GM11168 (cell line): ENCODE measurements at regions not wholly inside any gene's neighbourhood (a gene's known extent, or its start where the extent isn't known, plus 50 kb on each side); places are given as distances from the start of the nearest gene placed in this dataset.
"Not testable (repeated sequence)": the region's sequence is repeated elsewhere in the genome, so short reads cannot be mapped to it uniquely, and the experiment has no call there.

ENCODE experiments used
- in situ Hi-C: fragments of 300-500 bp; cut with MboI; formaldehyde crosslinking; loops from one replicate; pipeline ENCODE4 v1.12.0; 2022; ENCODE audit warnings: low sequenced_read_pairs; ENCODE audit not compliant: unreplicated experiment

GRCh38 chr9:90192465-90192864, 450.2 kb downstream of the DIRAS2 start:
- in situ Hi-C loops = not testable (repeated sequence)

GRCh38 chr9:90198956-90199355, 443.7 kb downstream of the DIRAS2 start:
- in situ Hi-C loops = no loop called here

DNA sequence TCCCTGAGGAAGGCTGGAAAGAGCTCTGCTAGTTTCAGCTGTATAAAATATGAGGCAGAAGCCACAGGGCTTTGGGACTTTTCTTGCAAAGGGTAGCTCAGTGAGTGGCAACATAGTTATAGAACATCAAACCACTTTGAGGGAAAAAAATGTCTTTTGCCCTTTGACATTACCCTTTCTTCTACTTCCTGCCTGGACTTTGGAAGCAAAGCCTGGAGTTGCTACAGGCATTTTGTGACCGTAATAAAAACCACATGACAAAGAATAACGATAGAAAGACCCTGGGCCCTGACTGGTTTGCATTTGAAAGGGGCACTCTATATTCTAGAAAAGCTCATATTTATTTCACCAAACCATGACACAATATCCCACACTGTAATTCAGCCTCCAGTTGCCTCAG, 440.9 kb downstream of the DIRAS2 start:
- in situ Hi-C loops = no loop called here

- in situ Hi-C loops = no loop called here
These were observed 438.3 kb downstream of the DIRAS2 start for GRCh38 chr9:90204128-90204831.

DNA sequence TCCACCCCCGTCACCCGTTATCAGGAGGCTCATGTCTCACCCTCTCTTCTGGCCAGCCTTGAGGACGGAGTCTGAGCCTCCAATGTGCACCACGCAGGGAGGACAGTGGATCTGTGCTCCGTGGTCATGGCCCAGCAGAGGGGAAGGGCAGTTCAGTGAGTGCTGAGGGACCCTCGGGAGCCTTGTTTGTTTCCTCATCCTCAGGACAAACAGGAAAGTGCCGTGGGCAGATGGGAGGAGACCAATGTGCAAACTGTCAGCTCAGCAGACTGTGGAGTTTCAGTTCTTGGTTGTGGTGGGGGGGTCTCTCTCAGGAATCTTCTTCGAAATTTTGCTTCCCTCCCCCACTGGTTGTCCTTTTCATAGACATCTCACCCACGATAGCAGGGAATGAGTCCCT, 429.6 kb downstream of the DIRAS2 start:
- in situ Hi-C loops = loop anchor here (10.0 kb wide), 1 partner anchor 68 kb away; no protein-coding TSS in a partner anchor

DNA sequence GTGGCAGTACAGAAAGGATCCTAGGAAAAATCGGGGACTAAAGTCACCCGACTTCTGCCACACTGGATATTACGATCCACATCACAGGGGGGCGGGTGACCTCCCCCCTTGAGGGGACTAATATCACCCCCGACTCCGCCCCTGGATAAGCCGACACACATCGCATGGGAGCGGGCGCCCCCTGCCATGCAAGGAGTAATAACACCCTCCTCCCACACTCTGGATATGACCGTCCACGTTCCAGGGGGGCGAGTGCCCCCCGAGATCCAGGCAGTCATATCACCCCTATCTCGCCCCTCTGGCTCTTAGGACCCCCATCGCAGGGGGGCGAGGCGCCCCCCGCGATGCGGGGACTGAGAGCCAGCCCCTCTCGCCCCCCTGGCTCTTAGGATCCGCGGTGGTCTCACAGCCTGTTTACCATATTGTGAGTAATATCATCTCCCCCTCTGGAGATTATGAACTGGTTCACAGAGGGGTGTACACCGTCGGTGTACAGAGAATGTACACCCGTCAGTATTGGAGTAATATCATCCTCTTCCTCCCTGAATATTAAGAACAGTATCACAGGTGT, 423.0 kb downstream of the DIRAS2 start:
- in situ Hi-C loops = loop anchor here (5.0 to 10.0 kb wide), 2 partner anchors 75 to 543 kb away; no protein-coding TSS in a partner anchor

GRCh38 chr9:90221899-90222298, 420.7 kb downstream of the DIRAS2 start:
- in situ Hi-C loops = loop anchor here (5.0 kb wide), 1 partner anchor 540 kb away; no protein-coding TSS in a partner anchor

GRCh38 chr9:90226839-90227338, 415.7 kb downstream of the DIRAS2 start:
- in situ Hi-C loops = not testable (repeated sequence)

DNA sequence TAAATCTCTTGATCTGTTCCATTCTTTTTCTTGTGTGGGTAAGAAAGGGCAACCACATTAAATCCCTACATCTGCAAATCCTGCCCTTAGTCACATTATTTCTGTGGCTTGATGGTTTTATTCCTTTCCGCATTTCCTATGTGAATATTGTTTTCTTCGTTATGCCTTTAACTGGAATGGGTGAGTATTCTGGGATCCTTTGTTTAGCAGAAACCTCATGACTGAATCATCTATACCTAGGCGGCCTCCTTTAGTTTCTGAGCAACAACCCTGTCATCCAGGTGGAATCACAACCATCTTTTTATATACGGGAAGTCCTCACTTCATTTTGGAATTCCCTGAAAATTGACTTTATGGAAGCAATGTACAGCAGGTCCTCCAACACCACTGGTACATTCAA, 409.5 kb downstream of the DIRAS2 start:
- in situ Hi-C loops = loop anchor here (10.0 kb wide), 1 partner anchor 642 kb away; no protein-coding TSS in a partner anchor

GRCh38 chr9:90240541-90240940, 402.1 kb downstream of the DIRAS2 start:
- in situ Hi-C loops = no loop called here

- in situ Hi-C loops = no loop called here
These were observed 397.0 kb downstream of the DIRAS2 start for GRCh38 chr9:90245661-90246060.

GRCh38 chr9:90249094-90249493, 393.5 kb downstream of the DIRAS2 start:
- in situ Hi-C loops = no loop called here

GRCh38 chr9:90251316-90251715, 391.3 kb downstream of the DIRAS2 start:
- in situ Hi-C loops = no loop called here

DNA sequence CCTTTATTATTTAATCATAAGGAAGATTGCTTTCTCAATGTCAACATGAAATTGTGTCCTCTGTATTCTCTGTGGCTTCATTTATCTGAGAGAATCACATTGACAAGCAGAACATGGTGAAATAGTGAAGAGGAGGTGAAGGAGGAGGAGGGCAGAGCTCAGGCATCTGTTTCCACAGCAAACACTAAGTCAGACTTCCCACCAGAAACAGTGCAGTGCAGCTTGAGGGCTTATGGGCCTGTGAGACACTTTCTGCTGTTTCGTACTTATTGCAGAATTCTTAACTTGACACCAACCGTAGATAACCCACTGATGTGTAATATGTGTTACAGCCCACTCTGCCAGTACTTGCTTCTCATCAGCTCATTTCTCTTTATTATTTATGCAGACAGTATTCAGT, 386.3 kb downstream of the DIRAS2 start:
- in situ Hi-C loops = no loop called here

DNA sequence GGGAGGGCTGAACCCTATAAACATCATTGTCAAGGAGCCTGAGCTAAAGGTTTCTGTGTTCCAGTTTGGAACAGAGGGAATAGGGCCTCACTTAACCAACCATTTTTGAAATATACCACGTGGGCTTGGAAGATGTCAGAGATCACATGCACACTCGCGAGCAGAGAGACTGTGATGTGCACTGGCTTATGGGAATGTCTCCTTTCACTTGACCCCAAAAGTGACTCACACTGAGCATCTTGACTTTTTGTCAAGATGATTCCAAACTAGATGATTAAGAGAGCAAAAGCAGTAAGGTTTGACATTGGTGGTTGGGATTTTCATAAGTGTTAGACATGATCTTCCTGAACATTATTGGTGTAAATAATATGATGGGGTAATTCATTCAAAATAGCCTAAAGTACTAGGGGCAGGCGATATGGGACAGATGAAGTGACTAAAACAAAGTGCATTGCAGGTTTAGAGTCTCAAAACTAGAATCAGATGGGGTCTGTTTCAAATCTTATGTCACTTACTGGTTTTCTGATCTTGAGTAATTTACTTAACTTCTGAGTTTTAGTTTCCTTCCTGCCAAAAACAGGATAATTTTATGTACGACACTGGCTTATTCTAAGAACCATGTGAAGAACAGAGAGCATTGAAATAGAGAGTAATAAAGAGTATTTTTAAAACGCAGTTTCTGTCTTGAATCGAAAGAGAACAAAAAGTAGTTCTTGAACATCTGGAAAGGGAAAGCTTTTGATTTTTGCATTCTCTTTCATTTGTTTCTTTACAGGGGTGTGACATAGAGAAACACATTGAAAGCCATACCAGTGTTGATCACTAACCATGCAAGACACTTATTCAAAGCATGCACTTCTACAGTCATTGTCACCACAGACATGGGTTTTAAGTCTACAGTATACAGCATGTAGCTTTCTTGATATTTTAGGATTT, 383.0 kb downstream of the DIRAS2 start:
- in situ Hi-C loops = no loop called here

GRCh38 chr9:90261698-90262097, 380.9 kb downstream of the DIRAS2 start:
- in situ Hi-C loops = no loop called here

- in situ Hi-C loops = no loop called here
These were observed 374.0 kb downstream of the DIRAS2 start for GRCh38 chr9:90268613-90269012.

GRCh38 chr9:90271707-90272106, 370.9 kb downstream of the DIRAS2 start:
- in situ Hi-C loops = no loop called here

DNA sequence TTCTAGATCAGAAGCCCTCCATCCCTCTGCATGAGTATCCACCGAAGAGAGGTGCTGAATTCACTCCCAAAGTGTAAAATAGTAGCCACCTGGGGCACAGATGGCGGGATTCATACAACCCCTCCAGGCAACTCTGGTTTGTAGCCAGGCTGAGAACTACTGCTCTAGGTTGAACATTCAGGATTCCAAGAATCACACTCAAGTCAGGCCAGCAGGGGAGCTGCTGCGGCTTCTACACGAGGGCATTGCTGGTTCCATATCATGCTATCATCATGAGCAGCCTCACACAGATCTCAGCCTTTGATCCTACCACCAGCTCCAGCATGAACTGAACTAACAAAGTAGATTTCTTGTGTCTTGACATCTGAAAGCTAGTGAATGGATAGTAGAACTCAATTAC, 367.9 kb downstream of the DIRAS2 start:
- in situ Hi-C loops = no loop called here

- in situ Hi-C loops = no loop called here
These were observed 356.7 kb downstream of the DIRAS2 start for GRCh38 chr9:90285946-90286345.
